HG03354 (cell line): ENCODE measurements at regions not wholly inside any gene's neighbourhood (a gene's known extent, or its start where the extent isn't known, plus 50 kb on each side); places are given as distances from the start of the nearest gene placed in this dataset.

Experiments
- ATAC-seq: cut with Tn5 transposase; IDR thresholded peaks from one replicate; pipeline ENCODE4 v1.9.1; 2021; ENCODE audit warnings: mild to moderate bottlenecking; ENCODE audit not compliant: unreplicated experiment, poor library complexity, severe bottlenecking

- no peak for ATAC-seq
Observed at GRCh38 chr16:86085795-86086194, 186.8 kb downstream of the IRF8 start.

- ATAC-seq = no peak
Observed at GRCh38 chr16:86086471-86086870, 187.5 kb downstream of the IRF8 start.

- ATAC-seq = no peak
Observed at GRCh38 chr16:86087011-86087895, 188.3 kb downstream of the IRF8 start.

- no peak for ATAC-seq
Observed at GRCh38 chr16:86087896-86088230, 188.9 kb downstream of the IRF8 start.

- no peak for ATAC-seq
Observed at GRCh38 chr16:86088287-86088686, 189.3 kb downstream of the IRF8 start.

- no peak for ATAC-seq
Observed at GRCh38 chr16:86088816-86089215, 189.9 kb downstream of the IRF8 start.

- no peak for ATAC-seq
Observed at GRCh38 chr16:86089334-86089900, 190.5 kb downstream of the IRF8 start.

GRCh38 chr16:86089991-86090390 lies 191.0 kb downstream of the IRF8 start:
- ATAC-seq = peak; percentile 72

GRCh38 chr16:86090461-86091170 lies 191.7 kb downstream of the IRF8 start:
- ATAC-seq = no peak

GRCh38 chr16:86091976-86092375 lies 193.0 kb downstream of the IRF8 start:
- no peak for ATAC-seq

GRCh38 chr16:86092586-86093480 lies 193.9 kb downstream of the IRF8 start:
- no peak for ATAC-seq

GRCh38 chr16:86093801-86094750 lies 195.1 kb downstream of the IRF8 start:
- no peak for ATAC-seq

GRCh38 chr16:86095131-86095752 lies 196.3 kb downstream of the IRF8 start:
- no peak for ATAC-seq

- no peak for ATAC-seq
Observed at GRCh38 chr16:86095906-86096485, 197.0 kb downstream of the IRF8 start.

- no peak for ATAC-seq
Observed at GRCh38 chr16:86096850-86097249, 197.9 kb downstream of the IRF8 start.

- ATAC-seq = no peak
Observed at GRCh38 chr16:86099326-86099725, 200.4 kb downstream of the IRF8 start.

GRCh38 chr16:86100205-86101136 lies 201.5 kb downstream of the IRF8 start:
- no peak for ATAC-seq
